Right renal pelvis (tissue), 4 donors: ENCODE measurements at regions not wholly inside any gene's neighbourhood (a gene's known extent, or its start where the extent isn't known, plus 50 kb on each side); places are given as distances from the start of the nearest gene placed in this dataset.
A peak's percentile ranks its signal among the peaks of the same experiment; 100 is the strongest.

Experiments
- DNase-seq, 4 donors: peaks; one replicate each; pipeline ENCODE4 v3.0.0-alpha.2; 2013; ENCODE audit warnings: low read depth in 4 of 4, low spot score in 3 of 4, missing footprints in 1 of 4

DNA sequence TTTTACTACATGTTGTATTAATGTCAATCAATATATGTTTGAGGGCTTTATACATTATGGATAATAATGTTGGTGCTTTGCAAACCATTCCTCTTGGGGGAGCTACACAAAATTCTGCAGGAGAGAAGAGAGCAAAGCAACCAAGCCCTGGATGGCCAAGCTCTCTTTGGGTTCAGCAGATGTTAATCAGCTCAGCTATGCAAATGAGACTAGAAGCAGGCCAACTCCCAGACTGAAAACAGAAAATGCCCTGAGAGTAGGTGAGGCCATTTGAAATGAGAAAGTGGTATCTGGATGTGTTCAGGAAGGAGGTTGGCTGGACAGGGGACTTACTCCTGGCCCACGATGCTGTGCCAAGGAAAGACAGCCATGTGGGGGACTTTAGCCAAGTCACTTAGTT, 387.0 kb downstream of the BCOR start:
- DNase-seq, result no peak

DNA sequence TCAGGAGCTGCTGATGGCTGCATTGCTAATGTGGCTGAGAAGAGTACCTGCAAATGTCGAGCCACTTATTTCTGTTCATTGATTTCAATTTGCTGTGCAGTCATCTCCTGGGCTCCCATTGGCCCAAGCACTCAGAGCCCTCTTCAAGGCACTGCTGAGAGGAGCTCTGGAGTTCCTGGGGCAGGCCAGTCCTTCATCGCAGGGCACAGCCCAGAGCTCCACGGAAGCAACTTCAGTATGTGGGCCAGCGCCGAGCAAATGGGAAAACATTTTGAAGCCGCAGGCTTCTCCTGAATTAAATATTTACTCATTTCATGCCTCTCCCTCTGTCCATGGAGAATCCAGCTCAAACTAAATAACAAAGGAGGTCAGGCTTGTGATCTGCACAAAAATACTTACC, 383.3 kb downstream of the BCOR start:
- DNase-seq, result no peak

DNA sequence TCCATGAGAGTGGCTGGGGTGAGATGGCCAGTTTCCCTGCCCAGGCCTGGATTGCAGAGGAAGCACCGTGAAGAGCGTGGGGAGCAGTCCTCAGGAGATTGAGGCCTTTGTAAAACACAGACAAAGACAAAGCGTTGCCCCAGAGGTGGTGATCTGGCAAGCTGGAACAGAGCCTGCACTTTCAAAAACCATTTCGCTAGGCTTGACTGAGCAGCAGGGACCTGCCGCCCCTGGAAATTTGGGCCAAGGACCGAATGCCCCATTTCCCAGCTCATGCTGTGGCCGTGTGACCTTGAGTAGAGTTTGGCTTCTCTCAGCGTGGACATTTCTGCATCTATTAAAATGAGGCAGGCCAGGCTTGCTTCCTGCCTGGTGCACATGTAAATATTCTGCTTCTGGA, 381.4 kb downstream of the BCOR start:
- no peak for DNase-seq

DNA sequence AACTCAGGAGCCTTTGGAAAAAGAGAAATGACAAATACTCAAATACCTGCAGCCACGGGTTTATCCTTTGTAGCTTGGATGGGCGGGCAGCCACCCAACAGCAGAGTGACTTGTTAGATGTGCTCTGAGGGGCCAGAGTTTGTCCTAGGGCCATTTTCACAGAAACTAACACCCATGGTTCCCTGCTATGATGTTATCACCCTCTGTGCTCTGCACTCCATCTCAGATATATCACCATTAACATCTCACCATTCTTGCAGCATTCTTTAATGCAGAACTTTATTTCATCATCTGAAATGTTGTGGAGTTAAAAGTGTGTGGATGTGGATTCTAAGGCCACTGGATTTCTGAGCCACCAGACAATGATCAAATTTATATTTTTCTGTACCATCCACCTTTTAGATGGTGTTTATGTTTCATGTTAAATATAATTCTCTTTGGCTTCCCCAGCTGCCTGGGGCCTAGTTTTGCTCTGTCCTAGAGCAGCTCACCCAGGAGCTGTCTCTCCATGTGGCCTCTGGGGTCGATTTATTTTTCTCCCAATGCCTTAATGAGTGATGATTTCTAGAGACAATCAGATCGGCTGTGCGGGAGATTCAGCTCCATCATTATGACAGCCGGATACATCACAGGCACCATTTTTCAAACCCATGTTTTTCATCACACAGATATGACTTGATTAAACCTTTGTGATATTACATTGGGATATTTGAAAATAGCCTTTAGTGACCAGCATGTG, 380.8 kb downstream of the BCOR start:
- DNase-seq, result no peak

DNA sequence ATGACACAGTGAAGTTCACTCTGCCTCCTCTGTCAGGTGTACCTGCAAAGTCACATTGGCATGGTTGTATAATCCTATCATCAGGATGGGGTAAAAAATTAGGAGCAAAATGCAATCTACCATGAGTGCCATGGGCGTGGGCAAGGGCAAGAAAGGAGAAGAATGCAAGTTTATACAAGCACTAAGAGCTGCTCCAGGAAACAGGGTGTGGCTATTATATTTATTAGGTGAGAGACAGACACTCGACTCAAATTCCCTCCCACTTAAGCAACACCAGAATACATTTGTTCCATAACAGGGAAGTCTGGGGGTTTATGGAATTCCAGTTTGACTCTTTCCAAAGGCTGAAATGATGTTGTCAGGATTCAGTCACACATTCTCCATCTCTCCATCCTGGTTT, 378.8 kb downstream of the BCOR start:
- DNase-seq, result no peak

DNA sequence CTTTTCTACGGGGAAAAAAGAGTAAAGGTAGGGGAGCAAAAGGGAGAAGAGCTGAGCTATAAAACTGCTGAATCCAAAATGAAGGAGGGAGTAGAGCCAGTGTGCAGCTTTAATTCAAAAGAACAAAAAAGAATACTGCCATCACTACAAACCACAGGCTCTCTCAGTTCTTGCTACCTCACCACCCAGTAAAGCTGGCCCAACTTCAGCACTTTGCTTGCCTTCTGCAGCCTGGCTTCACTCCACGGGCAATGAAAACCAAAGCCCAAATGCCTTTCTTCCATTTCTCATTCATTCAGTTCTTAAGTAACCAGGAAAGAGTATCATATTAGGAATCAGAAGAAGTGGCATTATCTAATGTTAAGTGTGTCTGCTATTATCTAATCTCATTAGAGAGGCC, 376.8 kb downstream of the BCOR start:
- no peak for DNase-seq

DNA sequence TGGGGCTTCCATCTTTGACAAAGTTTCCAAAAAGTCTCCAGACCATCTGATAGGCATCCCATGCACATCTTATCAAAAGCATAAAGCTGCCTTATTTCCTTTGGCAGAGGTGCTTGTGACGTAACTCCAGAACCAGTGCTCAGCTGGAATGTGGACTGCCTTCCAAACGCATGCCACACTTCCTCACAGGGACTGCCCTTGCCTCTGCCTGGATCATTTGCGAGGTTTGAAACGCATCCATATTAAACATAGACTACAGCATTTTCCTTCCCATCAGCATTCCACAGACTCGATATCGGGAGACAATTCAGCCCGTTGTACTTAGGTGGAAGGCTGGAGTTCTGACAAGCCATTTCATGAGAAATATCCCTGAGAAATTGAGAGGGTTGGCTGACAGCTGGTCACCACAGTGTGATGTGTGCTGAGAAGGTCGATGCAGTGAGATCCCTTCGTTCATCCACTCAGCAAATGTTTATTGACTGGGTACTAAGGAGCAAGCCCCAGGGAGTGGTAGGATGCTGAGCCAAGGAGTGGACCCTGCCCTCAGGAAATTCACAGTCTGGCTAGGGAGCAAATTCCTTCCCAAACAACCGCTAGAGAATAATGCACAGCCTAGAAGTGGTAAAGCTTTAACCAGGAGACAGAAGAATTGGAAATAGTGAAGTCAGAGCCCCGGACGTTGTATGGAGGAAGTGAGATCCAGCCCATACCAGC, 376.0 kb downstream of the BCOR start:
- no peak for DNase-seq

DNA sequence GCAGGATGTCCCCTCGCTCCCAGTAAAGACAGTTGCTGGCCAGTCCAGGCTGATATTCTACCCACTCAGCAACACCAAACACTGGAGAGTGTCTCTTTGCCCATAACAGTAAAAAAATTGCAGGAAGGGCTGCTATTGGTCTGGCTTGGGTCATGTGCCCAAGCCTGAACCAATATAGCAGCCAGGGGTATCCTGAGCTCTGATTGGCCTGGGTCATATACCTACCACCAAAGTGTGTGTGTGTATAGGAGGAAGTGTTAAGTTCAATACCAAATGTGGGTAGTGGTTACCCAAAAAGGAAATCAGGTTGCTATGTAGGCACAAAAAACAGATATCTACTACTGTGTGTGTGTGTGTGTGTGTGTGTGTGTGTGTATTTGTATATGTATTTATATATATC, 373.2 kb downstream of the BCOR start:
- DNase-seq, result no peak

DNA sequence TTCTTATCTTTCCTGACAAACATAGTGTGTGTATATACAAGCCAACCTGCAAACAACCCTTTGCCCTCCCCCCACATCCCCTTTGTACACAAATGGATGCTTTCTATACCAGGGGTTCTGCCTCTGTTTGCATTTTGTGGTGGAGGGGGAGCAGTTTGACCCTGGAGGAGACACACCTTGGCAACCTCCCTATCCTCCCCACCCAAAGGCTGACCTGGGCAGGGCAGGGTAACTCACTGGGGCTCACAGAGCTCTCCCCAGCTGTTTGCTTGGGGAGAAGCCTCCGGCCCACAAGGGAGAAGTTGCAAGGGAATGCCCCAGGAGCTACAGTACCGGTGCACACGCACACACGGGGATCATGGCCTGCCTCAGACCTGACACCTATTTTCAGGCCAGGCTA, 372.6 kb downstream of the BCOR start:
- no peak for DNase-seq

DNA sequence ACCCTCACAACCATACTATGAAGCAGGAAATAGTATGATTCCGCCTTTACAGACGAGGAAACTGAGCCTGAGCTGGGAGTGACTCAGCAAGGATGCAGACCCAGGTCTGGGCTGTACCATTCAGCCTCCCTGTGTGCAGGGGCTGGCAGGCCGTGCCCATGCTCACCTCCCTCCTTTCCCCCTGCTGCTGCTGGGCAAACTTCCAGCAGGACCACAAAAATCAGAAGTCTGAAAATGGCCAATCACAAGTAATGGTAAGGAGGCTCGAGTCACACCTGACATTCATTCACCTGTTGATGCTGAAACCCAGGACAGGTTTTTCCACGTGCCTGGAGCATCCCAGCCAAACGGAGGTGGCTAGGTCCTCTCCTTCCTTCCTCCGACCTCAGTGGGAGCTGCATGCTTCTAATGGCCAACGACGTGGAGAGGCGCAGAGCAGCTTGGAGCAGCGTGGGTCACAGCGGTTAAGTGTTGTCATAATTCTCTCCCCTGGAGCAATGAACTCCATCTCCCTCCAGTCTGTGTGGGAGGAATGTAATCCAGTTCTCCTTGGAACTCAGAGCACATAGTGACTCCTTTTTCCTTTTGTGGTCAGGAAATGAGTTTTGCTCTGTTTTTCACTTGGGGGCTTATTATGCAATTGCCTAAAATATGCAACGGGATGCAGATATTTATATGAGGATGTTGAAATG, 371.7 kb downstream of the BCOR start:
- peak in 1 of 4 donors; percentile 56 for DNase-seq

DNA sequence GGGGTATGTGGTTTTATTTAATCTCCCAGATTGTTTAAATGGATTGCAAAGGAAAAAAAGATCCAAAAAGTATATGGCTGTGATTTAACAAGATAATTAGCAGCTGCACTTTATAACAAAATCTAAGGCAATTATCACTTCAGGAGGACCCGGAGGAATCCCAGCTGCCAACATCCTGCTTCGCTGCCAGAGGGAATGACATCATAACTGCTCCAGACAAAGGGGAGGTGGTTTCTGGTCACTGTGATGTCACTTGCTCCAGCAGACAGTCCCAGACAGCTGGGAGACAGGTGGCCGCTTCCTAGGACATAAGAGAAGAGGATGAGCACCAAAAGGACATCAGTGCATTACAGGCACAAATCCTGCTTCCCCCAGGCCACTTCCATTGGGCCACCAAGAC, 371.0 kb downstream of the BCOR start:
- DNase-seq, result no peak

DNA sequence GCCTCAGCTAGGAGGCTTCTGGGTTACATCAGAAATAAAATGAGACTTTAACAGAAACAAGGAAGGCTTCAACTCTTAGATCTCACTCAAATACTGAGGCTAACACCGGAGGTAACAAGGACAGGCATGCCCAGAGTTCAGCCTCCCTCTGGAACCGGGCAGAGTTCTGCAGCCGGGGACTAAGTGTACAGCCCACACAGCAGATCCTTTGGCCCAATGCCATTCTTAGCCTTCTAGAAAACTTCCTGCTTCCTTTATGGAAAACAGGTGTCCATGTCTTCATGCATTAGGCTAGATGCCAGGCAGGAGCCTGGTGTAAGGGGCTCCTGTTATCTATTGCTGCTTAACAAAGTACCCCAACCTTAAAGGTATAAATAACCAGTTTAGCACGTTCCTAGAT, 369.7 kb downstream of the BCOR start:
- no peak for DNase-seq

DNA sequence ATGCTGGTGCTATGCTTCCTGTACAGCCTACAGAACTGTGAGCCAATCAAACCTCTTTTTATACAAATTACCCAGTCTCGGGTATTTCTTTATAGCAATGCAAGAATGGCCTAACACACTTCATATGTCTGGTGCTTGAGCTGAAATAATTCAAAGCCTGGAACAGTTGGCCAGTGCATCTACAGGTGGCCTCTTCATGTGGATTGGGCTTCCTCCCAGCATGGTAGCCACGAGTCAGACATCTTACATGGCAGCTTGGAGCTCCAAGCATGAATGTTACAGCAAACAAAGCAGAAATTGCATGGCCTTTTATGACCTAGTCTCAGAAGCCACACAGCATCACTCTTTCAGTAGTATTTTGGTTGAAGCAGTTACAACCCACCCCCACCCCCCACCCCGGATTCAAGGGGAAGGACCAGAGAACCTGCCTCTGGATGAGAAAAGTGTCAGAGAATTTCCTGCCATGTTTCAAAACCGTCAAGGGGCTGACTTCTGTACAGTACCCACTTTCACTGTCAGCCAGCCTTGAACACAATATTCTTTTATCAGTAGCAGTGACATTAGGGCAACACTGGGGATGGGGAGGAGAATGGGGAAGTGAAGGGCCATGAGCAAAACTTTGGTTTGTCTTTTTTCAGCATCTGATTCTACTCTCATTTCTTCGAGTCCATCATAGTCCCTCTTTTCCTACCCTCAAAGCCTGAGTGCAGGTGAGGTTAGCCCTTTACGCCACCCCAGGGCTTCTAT, 368.7 kb downstream of the BCOR start:
- no peak for DNase-seq

DNA sequence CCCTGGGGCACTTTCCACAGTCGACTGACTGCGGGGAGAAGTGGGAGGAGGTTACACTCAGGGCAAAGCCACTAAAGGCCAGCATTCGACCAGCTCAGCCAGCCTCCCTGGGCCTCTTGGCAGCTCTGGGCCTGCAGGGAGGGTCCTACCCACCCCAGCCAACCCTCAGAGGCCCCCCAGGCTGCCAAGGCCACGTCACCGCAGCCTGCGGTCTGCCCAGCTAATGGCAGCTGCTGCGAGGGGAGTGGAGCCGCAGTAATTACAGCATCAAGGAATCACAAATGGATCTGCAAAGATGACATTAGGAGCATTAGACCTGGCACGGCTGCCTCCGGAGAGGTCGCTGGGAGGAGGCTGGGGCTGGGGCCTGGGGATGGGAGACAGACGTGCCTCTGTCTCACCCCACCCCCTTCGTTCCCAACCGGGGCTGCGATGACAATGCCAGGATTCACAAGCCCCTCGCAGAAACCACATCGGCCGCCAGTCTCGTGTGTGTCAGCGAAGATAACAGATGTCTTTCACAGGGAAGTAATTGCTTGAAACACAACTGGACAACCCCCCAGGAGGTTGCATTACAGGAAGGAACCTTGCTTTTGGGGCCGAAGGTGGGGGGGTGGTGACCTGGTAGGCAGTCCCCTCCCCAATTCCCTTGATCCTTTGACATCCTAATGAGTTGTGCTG, 367.6 kb downstream of the BCOR start:
- DNase-seq, result no peak

DNA sequence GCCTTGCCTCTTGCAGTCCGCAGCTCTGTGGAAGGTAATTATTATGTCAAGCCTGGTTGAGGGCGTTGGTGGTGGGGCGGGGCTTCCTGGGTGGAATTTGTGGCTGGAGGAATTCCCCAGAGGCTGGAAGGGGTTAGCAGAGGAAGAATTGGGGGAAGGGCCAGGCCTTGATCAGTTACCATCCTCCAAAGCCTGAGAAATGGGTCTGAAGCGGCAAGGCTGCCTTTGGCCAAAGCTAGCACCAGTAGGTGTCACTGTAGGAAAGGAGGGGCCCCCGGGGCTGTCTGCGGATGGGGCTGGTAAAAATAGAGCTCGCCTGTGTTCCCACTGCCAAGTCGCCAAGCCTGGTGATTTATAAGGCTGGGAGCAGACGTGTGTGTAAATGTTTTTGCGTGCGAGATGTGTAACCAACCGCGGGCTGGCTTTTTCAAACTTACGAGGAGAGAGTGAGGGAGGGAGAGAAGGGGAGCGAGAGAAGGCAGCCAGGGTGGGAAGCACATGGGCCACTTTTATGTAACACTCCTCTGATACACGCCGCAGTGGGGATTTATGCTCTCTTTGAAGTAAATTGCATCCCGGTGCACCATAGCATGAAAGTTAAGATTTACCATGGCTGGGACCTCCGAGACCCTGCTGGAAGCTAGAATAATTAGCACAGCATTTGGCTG, 367.0 kb downstream of the BCOR start:
- no peak for DNase-seq

DNA sequence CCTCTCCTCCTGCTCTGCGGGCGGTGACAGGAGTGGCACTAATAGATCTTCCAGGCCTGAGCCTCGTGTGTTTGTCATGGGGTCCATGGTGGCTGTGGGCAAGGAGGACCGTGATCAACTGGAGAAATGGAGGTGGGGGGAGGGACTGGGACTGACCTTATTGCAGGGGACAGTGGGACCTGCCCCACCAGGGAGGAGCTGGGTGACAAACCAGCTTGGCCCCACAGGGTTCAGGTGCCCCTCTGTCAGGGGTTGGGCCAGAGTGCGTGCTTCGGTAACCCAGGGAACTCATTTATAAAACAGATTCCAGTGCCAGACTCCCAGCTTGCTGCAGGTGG, 366.5 kb downstream of the BCOR start:
- no peak for DNase-seq

DNA sequence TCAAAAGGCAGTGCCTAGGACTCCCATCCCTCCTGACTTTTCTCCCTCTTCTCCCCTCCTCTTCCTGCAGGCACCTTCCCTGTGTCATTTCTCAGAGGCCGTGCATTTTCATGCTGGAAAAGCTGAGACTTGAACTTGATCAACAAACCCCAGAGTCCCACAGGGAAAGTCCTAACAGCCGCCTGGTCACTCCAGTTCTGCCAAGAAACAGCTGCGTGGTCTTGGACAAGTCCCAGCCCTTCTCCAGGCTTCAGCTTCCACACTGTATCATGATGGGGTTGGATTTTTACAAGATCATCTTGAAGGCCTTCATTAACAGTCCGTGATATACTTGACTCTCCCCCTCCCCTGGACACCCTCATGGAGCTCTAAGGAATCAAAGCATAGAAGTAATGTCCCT, 366.0 kb downstream of the BCOR start:
- DNase-seq, result no peak

DNA sequence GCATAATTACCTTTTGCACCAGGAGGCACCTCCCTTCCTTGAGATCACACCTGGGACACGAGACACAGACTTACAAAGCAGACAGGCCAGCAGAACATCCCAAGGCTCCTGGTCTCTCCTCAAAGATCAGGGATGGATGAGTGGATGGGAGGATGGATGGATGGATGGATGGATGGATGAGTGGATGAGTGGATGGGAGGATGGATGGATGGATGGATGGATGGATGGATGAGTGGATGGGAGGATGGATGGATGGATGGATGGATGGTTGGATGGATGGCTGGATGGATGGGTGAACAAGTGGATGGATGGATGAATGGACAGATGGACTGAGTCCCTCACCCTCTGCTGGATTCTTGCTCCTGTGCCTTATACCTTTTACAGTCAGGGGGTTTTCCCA, 364.0 kb downstream of the BCOR start:
- DNase-seq, result no peak

DNA sequence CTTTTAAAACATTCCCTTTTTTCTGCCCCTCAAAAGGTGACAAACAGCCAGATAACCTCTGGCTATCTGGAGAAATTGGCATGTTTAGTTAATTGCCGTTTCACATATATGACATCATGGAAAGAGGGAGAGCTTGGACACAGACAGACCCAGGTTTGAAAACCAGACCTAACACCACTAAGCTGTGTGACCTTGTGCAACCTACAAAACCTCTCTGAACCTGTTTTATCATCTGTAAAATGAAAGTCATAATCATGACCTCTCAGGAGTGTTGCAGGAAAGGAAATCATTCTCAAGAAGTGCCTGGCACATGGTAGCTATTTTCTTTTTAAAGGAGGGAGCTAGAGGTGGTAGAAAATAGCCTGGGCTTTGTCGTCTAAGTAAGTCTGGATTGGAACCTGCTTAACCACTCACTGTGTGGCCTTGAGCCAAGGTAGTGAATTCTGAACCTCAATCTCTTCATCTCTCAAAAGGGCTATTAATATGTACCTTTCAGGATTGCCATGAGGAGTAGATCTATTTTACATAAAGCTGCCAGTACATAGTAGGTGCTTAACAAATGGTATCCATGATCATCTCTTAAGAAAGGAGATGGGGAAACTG, 363.5 kb downstream of the BCOR start:
- DNase-seq, result no peak
